Activated CD4-positive, alpha-beta memory T cell treated with anti-CD3 and anti-CD28 coated beads, Interleukin-2, amount 10 ng/mL, durations not matched to agents 7 days and 5 days (primary cell): ENCODE measurements at regions not wholly inside any gene's neighbourhood (a gene's known extent, or its start where the extent isn't known, plus 50 kb on each side); places are given as distances from the start of the nearest gene placed in this dataset.

Experiments
- CTCF ChIA-PET: fragments of 350-600 bp; sonication (Branson Sonifier 250); formaldehyde crosslinking; loops from one replicate; lab custom pipeline; 2021; ENCODE audit warnings: antibody characterized with exemption, inconsistent platforms; lab: Charles Lee
- POLR2A ChIA-PET: fragments of 350-600 bp; sonication (Branson Sonifier 250); formaldehyde crosslinking; loops from one replicate; lab custom pipeline; 2021; ENCODE audit warnings: antibody characterized with exemption; lab: Charles Lee
- DNase-seq: peaks from one replicate; pipeline ENCODE4 v3.0.0-alpha.2; 2020
- H3K27ac Mint-ChIP-seq: one replicate; pipeline ENCODE4 v1.8.0; 2021; ENCODE audit warnings: mild to moderate bottlenecking, mixed read lengths
- H3K27me3 Mint-ChIP-seq: one replicate; pipeline ENCODE4 v1.8.0; 2021; ENCODE audit warnings: mixed read lengths
- H3K36me3 Mint-ChIP-seq: one replicate; pipeline ENCODE4 v1.8.0; 2021; ENCODE audit warnings: low read depth, mixed read lengths
- H3K4me1 Mint-ChIP-seq: one replicate; pipeline ENCODE4 v1.8.0; 2021; ENCODE audit warnings: mixed read lengths
- H3K4me3 Mint-ChIP-seq: one replicate; pipeline ENCODE4 v1.8.0; 2021; ENCODE audit warnings: mild to moderate bottlenecking, mixed read lengths
- H3K9me3 Mint-ChIP-seq: one replicate; pipeline ENCODE4 v1.8.0; 2021; ENCODE audit warnings: mixed read lengths

DNA sequence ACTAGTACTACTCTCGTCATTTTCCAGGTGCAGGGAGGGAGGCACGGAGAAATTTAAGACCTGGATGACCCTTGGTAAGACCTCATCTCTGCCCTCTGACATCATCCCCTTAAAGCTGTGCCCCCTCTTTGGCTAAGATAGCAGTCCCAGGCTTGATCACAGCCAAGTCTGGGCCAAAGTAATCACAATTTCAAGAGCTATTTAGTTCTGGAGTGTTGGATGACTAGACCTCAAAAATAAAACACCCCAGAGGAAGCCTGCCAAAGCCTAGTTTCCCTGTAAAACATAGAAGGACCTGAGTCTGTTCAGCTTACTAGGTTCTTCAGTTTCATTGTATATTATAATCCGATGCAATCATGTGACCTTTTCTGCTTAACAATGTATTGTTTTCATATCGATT is 144.6 kb upstream of the ARHGEF9 start:
- Mint-ChIP-seq H3K9me3 (peaks cover 3% of the 10 kb centered on the region), H3K4me3 (no peak overlapping the region), H3K27me3 (no peaks in the 10 kb centered on the region), H3K36me3 (no peaks in the 10 kb centered on the region), H3K27ac (no peak overlapping the region), H3K4me1 (no peaks in the 10 kb centered on the region)
- DNase-seq: no peak
- ChIA-PET CTCF (no interaction called here), POLR2A (no interaction called here)

DNA sequence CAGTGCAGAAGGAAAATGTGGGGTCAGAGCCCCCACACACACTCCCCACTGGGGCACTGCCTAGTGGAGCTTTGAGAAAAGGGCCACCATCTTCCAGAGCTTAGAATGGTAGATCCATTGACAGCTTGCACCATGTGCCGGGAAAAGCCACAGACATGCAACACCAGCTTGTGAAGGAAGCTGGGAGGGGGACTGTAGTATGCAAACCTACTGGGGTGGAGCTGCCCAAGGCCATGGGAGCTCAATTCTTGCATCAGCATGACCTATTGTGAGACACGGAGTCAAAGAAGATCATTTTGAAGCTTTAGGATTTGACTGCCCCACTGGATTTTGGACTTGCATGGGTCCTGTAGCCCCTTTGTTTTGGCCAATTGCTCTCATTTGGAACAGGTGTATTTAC is 142.8 kb upstream of the ARHGEF9 start:
- Mint-ChIP-seq H3K4me1 (no peaks in the 10 kb centered on the region), H3K36me3 (no peaks in the 10 kb centered on the region), H3K27ac (no peak overlapping the region), H3K4me3 (no peak overlapping the region), H3K27me3 (no peaks in the 10 kb centered on the region), H3K9me3 (peaks cover 2% of the 10 kb centered on the region)
- DNase-seq: no peak
- ChIA-PET POLR2A (no interaction called here), CTCF (no interaction called here)

DNA sequence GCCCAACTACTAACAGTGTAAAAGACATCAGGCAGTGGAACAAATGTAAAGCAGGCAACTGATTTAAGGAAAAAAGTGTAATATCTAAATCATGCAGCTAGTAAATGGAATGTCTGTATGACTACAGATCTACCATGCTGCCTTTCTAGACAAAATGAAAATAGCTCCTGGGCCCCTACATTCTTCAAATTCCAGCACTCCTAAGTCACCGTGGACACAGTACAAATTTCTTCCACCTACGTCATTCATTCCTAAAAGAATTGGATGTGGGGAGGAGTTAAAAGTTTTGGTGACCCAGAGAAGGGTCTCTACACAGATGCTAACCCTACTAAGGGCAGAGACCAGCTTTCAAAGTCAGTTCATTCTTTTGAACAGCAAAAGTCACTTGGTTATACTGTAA is 137.2 kb upstream of the ARHGEF9 start:
- DNase-seq: no peak
- Mint-ChIP-seq H3K27ac (no peak overlapping the region), H3K36me3 (no peaks in the 10 kb centered on the region), H3K4me3 (no peak overlapping the region), H3K27me3 (no peaks in the 10 kb centered on the region), H3K4me1 (no peaks in the 10 kb centered on the region), H3K9me3 (peaks cover 5% of the 10 kb centered on the region)
- CTCF ChIA-PET: no interaction called here
- POLR2A ChIA-PET: no interaction called here

DNA sequence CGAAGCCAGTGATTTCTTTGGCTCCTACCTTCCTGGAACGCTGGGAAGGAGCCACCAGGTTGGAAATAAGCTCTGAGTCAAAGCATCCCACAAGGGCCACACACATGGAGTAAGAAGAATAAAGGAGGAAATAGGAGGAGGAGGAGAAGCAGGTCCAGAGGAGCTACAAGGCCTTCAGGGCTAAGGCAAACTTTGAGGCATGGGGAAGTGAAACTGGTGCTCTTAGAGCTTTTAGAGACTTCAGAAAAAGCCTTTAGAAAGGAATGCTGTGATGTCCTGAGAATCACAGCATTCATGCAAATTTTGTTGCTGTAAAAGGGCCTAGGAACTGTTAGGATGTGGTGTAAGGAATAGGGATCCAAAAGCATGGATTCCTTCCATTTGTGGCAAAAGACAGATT is 135.9 kb upstream of the ARHGEF9 start:
- no peak overlapping the region for H3K4me3 Mint-ChIP-seq
- H3K36me3 Mint-ChIP-seq: no peaks in the 10 kb centered on the region
- CTCF ChIA-PET: no interaction called here
- no peak for DNase-seq
- no peaks in the 10 kb centered on the region for H3K4me1 Mint-ChIP-seq
- H3K27me3 Mint-ChIP-seq: no peaks in the 10 kb centered on the region
- H3K9me3 Mint-ChIP-seq: peaks cover 5% of the 10 kb centered on the region
- POLR2A ChIA-PET: no interaction called here
- no peak overlapping the region for H3K27ac Mint-ChIP-seq

DNA sequence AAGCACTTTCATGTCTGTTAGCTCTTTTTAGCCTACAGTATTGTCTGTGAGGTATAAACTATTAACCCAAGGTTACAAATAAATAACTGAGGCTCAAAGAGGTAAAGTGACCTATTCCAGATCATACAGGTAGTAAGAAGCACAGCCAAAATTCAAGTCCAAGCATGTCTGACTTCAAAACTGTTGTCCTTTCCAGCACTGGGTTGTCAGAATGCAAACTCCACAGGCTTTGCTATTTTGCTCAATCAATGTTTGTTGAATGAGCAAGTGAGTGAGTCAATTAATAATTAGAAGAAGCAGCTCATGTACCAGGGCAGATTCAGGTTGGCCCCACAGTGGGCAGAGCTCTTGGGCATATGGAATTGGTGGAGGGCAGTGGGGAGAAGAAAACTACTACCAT is 134.1 kb upstream of the ARHGEF9 start:
- H3K36me3 Mint-ChIP-seq: no peaks in the 10 kb centered on the region
- no peak overlapping the region for H3K27ac Mint-ChIP-seq
- POLR2A ChIA-PET: no interaction called here
- CTCF ChIA-PET: no interaction called here
- no peak overlapping the region for H3K4me3 Mint-ChIP-seq
- DNase-seq: no peak
- H3K4me1 Mint-ChIP-seq: no peaks in the 10 kb centered on the region
- no peaks in the 10 kb centered on the region for H3K27me3 Mint-ChIP-seq
- H3K9me3 Mint-ChIP-seq: peaks cover 9% of the 10 kb centered on the region

DNA sequence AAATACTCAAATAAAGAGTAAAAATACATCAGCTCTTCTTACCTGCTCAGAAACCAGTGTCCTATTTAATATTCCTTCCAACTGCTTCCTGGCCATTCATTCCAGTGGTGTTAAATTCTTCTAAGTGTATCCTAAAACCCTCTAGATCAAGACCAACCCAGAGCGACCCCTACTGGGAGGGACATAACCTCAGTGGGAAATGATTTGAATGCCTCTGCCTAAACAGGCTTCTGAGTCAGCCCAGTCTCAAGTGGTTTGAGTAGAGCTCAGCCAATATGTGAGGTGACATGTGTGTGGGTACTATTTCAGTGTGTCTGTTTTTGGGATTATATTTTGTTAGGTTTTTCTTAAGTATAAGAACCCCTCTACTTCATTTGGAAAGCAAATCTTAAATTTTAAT is 133.6 kb upstream of the ARHGEF9 start:
- ChIA-PET CTCF (no interaction called here), POLR2A (no interaction called here)
- Mint-ChIP-seq H3K36me3 (no peaks in the 10 kb centered on the region), H3K27ac (no peak overlapping the region), H3K4me3 (no peak overlapping the region), H3K4me1 (no peaks in the 10 kb centered on the region), H3K9me3 (peaks cover 9% of the 10 kb centered on the region), H3K27me3 (no peaks in the 10 kb centered on the region)
- no peak for DNase-seq

DNA sequence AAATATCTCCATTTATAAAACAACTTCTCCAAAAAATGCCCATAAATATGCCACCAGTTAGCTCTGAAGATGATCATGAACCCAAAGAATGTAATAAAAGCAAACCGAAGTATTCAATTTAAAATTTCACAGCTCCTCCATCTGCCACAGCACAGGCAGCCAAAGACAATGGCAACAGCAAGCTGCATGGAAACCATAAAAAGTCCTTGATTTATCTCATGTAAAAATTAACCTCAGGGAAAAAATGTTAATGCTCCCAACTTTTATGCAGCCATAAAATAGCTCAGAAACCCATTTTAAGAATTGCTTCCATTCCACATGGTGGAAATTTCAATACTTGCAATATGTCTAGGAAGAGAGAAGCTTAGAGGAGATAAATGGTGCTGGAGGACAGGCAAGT is 132.3 kb upstream of the ARHGEF9 start:
- POLR2A ChIA-PET: no interaction called here
- no peak for DNase-seq
- peaks cover 18% of the 10 kb centered on the region for H3K9me3 Mint-ChIP-seq
- no peak overlapping the region for H3K27ac Mint-ChIP-seq
- no peaks in the 10 kb centered on the region for H3K4me1 Mint-ChIP-seq
- no peaks in the 10 kb centered on the region for H3K36me3 Mint-ChIP-seq
- CTCF ChIA-PET: no interaction called here
- no peaks in the 10 kb centered on the region for H3K27me3 Mint-ChIP-seq
- H3K4me3 Mint-ChIP-seq: no peak overlapping the region

DNA sequence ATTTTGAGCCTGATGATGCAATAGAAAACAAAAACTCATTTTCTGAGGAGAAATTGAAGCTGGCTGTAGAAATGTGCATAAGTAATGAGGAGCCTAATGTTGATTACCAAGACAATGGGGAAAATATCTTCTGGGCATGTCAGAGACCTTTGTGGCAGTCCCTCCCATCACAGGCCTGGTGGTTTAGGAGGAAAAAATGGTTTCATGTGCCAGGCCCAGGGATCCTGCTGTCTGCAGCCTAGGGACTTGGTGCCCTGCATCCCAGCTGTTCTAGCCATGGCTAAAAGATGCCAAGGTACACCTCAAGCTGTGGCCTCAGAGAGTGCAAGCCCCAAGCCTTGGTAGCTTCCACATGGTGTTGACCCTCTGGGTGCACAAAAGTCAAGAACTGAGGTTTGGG is 128.7 kb upstream of the ARHGEF9 start:
- Mint-ChIP-seq H3K4me3 (no peak overlapping the region), H3K9me3 (peaks cover 13% of the 10 kb centered on the region), H3K27ac (no peak overlapping the region), H3K36me3 (no peaks in the 10 kb centered on the region), H3K27me3 (no peaks in the 10 kb centered on the region), H3K4me1 (no peaks in the 10 kb centered on the region)
- CTCF ChIA-PET: no interaction called here
- POLR2A ChIA-PET: no interaction called here
- no peak for DNase-seq

DNA sequence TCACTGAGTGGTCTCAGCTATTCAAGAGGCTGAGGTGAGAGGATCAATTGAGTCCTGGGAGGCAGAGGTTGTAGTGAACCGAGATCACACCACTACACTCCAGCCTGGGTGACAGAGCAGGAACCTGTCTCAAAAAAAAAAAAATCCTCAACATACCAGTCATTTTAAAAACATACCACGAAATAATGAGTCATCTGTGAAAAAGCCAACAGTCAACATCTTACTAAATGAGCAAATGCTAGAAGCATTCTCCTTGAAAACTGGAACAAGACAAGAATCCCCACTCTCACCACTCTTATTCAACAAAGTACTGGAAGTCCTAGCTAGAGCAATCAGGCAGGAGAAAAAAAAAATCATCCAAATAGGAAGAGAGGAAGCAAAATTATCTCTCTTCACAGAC is 104.0 kb upstream of the ARHGEF9 start:
- CTCF ChIA-PET: no interaction called here
- H3K27ac Mint-ChIP-seq: no peak overlapping the region
- no peaks in the 10 kb centered on the region for H3K27me3 Mint-ChIP-seq
- POLR2A ChIA-PET: no interaction called here
- H3K9me3 Mint-ChIP-seq: peaks cover 8% of the 10 kb centered on the region
- H3K36me3 Mint-ChIP-seq: no peaks in the 10 kb centered on the region
- H3K4me3 Mint-ChIP-seq: no peak overlapping the region
- DNase-seq: no peak
- no peaks in the 10 kb centered on the region for H3K4me1 Mint-ChIP-seq

DNA sequence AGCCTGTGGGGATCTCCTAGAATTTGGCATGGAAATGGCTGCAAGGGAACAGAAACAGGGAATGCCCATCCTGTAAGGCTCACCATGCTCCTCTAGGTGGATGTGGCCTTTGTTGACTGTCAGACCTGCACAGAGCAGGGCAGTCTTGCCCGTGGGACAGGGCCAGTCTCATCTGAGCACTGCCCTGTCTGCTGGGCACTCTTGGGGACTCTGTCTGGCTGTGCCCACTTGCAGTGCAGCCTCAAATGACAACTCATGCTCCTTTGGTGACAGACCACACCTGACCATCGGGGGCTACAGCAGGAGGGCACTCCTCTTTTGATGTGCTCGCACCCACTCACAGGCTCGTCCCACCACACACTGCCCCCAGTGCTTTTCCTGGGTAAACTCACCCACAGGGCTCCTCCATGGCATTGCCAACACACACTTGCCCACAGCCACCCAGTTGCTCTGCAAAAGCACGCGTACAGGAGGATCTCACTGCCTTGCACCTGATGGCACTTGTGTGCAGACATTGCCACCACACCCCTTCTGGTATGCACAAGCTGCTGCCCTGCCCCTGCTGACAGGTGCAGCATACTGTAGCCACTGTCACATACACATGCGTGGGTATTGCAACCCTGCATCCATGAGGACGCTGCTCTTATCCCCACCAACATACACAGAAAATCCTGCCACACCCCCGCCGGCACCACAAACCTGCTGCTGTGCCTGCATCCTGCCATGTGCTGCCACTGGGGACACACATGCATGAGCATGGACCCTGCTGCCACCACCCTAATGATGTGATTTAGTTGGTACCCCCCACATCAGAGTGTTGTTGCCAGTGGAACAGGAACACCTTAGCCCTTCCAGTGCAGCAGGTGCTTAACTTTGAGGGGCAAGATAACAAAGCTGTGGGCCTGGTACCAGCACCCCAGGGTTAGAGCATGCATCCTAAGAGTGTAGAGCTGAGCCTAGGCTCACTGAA is 100.1 kb upstream of the ARHGEF9 start:
- no peak for DNase-seq
- no peaks in the 10 kb centered on the region for H3K4me1 Mint-ChIP-seq
- no peaks in the 10 kb centered on the region for H3K36me3 Mint-ChIP-seq
- H3K27ac Mint-ChIP-seq: no peak overlapping the region
- H3K27me3 Mint-ChIP-seq: no peaks in the 10 kb centered on the region
- ChIA-PET CTCF (no interaction called here), POLR2A (no interaction called here)
- no peak overlapping the region for H3K4me3 Mint-ChIP-seq
- no peaks in the 10 kb centered on the region for H3K9me3 Mint-ChIP-seq

DNA sequence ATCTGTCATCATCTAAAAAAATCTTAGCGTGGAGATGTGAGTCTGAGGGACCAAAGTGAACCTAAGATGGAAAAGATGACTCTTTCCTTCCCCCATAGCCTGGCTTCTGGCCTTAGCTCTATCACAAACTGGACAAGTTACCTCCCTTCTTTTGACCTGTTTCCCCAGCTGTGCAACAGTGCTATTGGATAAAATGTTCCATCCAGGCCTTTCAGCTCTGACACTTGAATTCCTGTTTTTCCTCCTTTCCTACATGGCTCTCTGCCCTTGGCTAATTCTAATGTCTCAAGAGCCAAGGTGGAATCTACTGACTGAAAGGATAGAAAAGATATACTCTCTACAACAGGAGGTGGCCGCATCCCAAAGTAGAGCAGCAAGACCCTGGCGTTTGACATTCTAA is 84.5 kb upstream of the ARHGEF9 start:
- ChIA-PET POLR2A (no interaction called here), CTCF (no interaction called here)
- Mint-ChIP-seq H3K4me3 (no peak overlapping the region), H3K27ac (no peak overlapping the region), H3K36me3 (no peaks in the 10 kb centered on the region), H3K27me3 (no peaks in the 10 kb centered on the region), H3K9me3 (no peaks in the 10 kb centered on the region), H3K4me1 (no peaks in the 10 kb centered on the region)
- no peak for DNase-seq

DNA sequence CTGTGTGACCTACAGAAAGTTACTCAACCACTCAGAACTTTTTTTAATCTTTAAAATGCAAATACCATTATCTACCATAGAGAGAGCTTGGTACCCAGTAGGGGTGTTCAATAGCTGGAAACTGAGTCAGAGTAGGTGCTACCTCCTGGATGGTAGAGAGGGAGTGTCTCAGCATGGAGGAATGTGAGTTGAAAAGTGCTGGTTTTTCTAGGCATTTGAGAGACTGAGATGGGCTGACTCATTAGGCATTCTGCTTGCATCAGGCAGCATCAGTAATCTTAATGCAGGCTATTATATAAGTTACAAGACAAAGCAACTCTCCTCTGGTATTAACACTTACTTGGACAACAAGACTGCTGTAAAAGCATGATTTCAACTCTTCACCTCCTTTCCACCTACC is 70.9 kb upstream of the ARHGEF9 start:
- Mint-ChIP-seq H3K36me3 (no peaks in the 10 kb centered on the region), H3K27me3 (no peaks in the 10 kb centered on the region), H3K9me3 (no peaks in the 10 kb centered on the region), H3K27ac (no peak overlapping the region), H3K4me3 (no peak overlapping the region), H3K4me1 (no peaks in the 10 kb centered on the region)
- no peak for DNase-seq
- ChIA-PET CTCF (no interaction called here), POLR2A (no interaction called here)

DNA sequence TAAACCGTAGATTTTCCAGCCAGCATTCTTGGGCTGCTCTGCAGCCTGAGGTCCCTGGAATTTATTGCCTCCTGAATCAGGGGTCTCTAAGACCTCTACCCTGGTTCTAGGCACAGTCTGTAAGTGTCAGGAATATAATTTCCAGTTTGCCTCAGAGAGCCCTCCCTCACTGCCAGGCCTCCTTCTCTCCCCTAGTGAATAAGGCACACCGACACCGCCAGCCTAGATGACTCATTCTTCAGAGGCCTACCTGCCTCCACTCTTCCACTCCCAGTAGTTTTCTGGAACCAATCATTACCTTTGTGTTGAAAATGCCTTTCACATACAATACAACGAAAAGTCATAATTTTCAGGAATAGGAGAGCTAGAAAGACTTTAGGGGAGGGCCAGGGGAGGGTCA is 50.3 kb upstream of the ARHGEF9 start:
- Mint-ChIP-seq H3K27ac (no peak overlapping the region), H3K9me3 (peaks cover under 1% of the 10 kb centered on the region), H3K4me3 (no peak overlapping the region), H3K36me3 (no peaks in the 10 kb centered on the region), H3K4me1 (no peaks in the 10 kb centered on the region), H3K27me3 (no peaks in the 10 kb centered on the region)
- ChIA-PET POLR2A (no interaction called here), CTCF (no interaction called here)
- DNase-seq: no peak
